ENCODE measurements at regions not wholly inside any gene's neighbourhood (a gene's known extent, or its start where the extent isn't known, plus 50 kb on each side); places are given as distances from the start of the nearest gene placed in this dataset.

GRCh38 chr10:132487241-132488135 is 50.1 kb upstream of the INPP5A start:
- TF ChIP-seq CTCF (IDR thresholded peaks at IDR 0.05 in 2 of 3, conservative IDR thresholded peaks at IDR 0.05 in 1 of 3; ENCODE audit: insufficient read depth in 2 of 3, low read depth in 1 of 3, low read length in 3 of 3), result no peak
- no peak for TF ChIP-seq ZNF224 (CRISPR knock-in tag; IDR thresholded peaks at IDR 0.05)
